ENCODE measurements at regions not wholly inside any gene's neighbourhood (a gene's known extent, or its start where the extent isn't known, plus 50 kb on each side); places are given as distances from the start of the nearest gene placed in this dataset.
"Not testable (repeated sequence)": the region's sequence is repeated elsewhere in the genome, so short reads cannot be mapped to it uniquely, and the experiment has no call there.

DNA sequence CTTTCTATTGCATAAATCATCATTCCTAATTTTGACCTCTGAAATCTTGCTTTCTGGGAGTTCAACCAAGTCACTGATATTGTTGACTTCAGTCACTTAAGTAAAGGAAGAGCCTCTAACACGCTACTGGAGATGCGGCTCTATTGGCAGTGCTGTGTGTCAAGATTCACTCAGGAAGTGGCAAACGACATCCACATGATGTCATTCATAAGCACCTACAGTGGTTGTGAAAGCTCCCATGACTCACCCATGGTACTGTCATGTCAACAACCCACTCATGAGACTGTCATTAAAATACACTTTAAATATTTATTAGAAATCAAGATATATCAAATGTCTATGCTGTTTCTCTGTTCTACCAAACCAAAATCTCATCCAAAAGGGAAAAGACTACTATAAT is 52.5 kb upstream of the LHFPL3 start:
- no peaks in the 10 kb centered on the region for H3K27me3 ChIP-seq (replicated peaks; ENCODE audit: insufficient read depth)
- H3K4me2 ChIP-seq (ENCODE audit: unreplicated experiment) = no peak overlapping the region
- in situ Hi-C loops (cut with MboI) = no loop called here
- H3K36me3 ChIP-seq (ENCODE audit: low read depth) = no peaks in the 10 kb centered on the region
- peak; percentile 32 for DNase-seq
- no peak overlapping the region for H2AFZ ChIP-seq
- no peak overlapping the region for H3K9ac ChIP-seq
- no peaks in the 10 kb centered on the region for H3K4me1 ChIP-seq (ENCODE audit: insufficient read depth)
- no peaks in the 10 kb centered on the region for H3K9me3 ChIP-seq (ENCODE audit: low read depth)
- no peaks in the 10 kb centered on the region for H3F3A ChIP-seq (ENCODE audit: insufficient read depth)
- no peaks in the 10 kb centered on the region for H4K20me1 ChIP-seq (ENCODE audit: insufficient read depth)
- TF ChIP-seq EZH2 (IDR thresholded peaks at IDR 0.05; ENCODE audit: insufficient read depth, poor library complexity, severe bottlenecking) (no peak), EZH2phosphoT487 (IDR thresholded peaks at IDR 0.05; ENCODE audit: insufficient read depth, low read depth) (no peak)
- 35 to 40% methylated on average over 3 of the region's 3 CpGs for WGBS, 2 experiments (ENCODE audit: low coverage in 1 of 2, low lambda C conversion rate in 2 of 2, missing lambda C conversion rate in 2 of 2)
- H3K9me2 ChIP-seq (ENCODE audit: insufficient read depth) = no peaks in the 10 kb centered on the region
- H3K4me3 ChIP-seq = no peak overlapping the region
- no peak overlapping the region for H3K27ac ChIP-seq
- H3K79me2 ChIP-seq (ENCODE audit: insufficient read depth) = no peaks in the 10 kb centered on the region

DNA sequence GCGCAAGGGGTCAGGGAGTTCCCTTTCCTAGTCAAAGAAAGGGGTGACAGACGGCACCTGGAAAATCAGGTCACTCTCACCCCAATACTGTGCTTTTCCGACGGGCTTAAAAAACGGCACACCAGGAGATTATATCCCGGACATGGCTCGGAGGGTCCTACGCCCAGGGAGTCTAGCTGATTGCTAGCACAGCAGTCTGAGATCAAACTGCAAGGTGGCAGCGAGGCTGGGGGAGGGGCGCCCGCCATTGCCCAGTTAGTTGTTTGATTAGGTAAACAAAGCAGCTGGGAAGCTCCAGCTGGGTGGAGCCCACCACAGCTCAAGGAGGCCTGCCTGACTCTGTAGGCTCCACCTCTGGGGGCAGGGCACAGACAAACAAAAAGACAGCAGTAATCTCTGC is 51.7 kb upstream of the LHFPL3 start:
- H3K36me3 ChIP-seq (ENCODE audit: low read depth); H3K9me3 ChIP-seq (ENCODE audit: low read depth); H2AFZ ChIP-seq; H3K27ac ChIP-seq; H3K4me1 ChIP-seq (ENCODE audit: insufficient read depth); H3K27me3 ChIP-seq (replicated peaks; ENCODE audit: insufficient read depth); H3K79me2 ChIP-seq (ENCODE audit: insufficient read depth); DNase-seq; H3K9me2 ChIP-seq (ENCODE audit: insufficient read depth); H3K9ac ChIP-seq; H3K4me3 ChIP-seq; H3K4me2 ChIP-seq (ENCODE audit: unreplicated experiment); in situ Hi-C loops (cut with MboI); H4K20me1 ChIP-seq (ENCODE audit: insufficient read depth); H3F3A ChIP-seq (ENCODE audit: insufficient read depth): not testable (repeated sequence)
- WGBS, 2 experiments (ENCODE audit: low coverage in 1 of 2, low lambda C conversion rate in 2 of 2, missing lambda C conversion rate in 2 of 2) = 76 to 78% methylated on average over 11 of the region's 11 CpGs
